PC-9 (cell line): ENCODE measurements at regions not wholly inside any gene's neighbourhood (a gene's known extent, or its start where the extent isn't known, plus 50 kb on each side); places are given as distances from the start of the nearest gene placed in this dataset.

Experiments
- CTCF ChIP-seq: fragments of 200-600 bp; sonication (generic); conservative IDR thresholded peaks from 2 replicates; pipeline ENCODE4 v1.6.1; 2017; ENCODE audit warnings: mixed run types, antibody characterized with exemption, mild to moderate bottlenecking, moderate library complexity
- EZH2 ChIP-seq: fragments of 200-600 bp; sonication (generic); IDR thresholded peaks from 2 replicates; pipeline ENCODE4 v1.8.0; 2017; ENCODE audit warnings: antibody characterized with exemption, low read depth

GRCh38 chr1:219665089-219665488 lies 52.2 kb upstream of the ZC3H11B start:
- TF ChIP-seq EZH2 (no peak), CTCF (no peak)
